ENCODE measurements at regions not wholly inside any gene's neighbourhood (a gene's known extent, or its start where the extent isn't known, plus 50 kb on each side); places are given as distances from the start of the nearest gene placed in this dataset.

- no peaks in the 10 kb centered on the region for H4K20me1 ChIP-seq (ENCODE audit: insufficient read depth)
- H2AFZ ChIP-seq (ENCODE audit: low read depth, low read length, poor library complexity, severe bottlenecking): no peak overlapping the region
- no peaks in the 10 kb centered on the region for H3K79me2 ChIP-seq (ENCODE audit: insufficient read depth, low read length)
- no peaks in the 10 kb centered on the region; a peak in 1 of 4 replicates for H3K9me3 ChIP-seq (ENCODE audit: control insufficient read depth in 1 of 2, insufficient read depth in 1 of 2, low read depth in 1 of 2, low read length in 2 of 2)
- H3K36me3 ChIP-seq (ENCODE audit: control insufficient read depth in 1 of 2, insufficient read depth in 2 of 2, low read length in 2 of 2): no peaks in the 10 kb centered on the region
- no peak for TF ChIP-seq TCF7L2 (IDR thresholded peaks at IDR 0.05; ENCODE audit: borderline replicate concordance, extremely low read depth, insufficient read depth, insufficient read length)
- no peak for TF ChIP-seq YY1 (IDR thresholded peaks at IDR 0.05; ENCODE audit: extremely low read depth, insufficient replicate concordance, low read depth, low read length)
- TF ChIP-seq SRF (IDR thresholded peaks at IDR 0.05; ENCODE audit: low read depth): no peak
- TF ChIP-seq POLR2AphosphoS5 (IDR thresholded peaks at IDR 0.05; ENCODE audit: low read depth, low read length): no peak
- no peaks in the 10 kb centered on the region for H3K27me3 ChIP-seq (ENCODE audit: insufficient read depth, low read length)
- intact Hi-C loops (cut with micrococcal nuclease): no loop called here
- no peaks in the 10 kb centered on the region for H3K9me2 ChIP-seq (ENCODE audit: insufficient read depth)
- DNase-seq (ENCODE audit: low read depth, low spot score) (no peak), ATAC-seq (no peak)
- H3K4me2 ChIP-seq (ENCODE audit: low read length): no peak overlapping the region
- CTCF ChIA-PET: no interaction called here
- no peak overlapping the region for H3K4me3 ChIP-seq (replicated peaks in 1 of 2; ENCODE audit: low read depth in 1 of 2, low read length in 2 of 2)
- H3K4me1 ChIP-seq (ENCODE audit: control insufficient read depth in 1 of 2, insufficient read depth in 2 of 2, low read length in 2 of 2): no peaks in the 10 kb centered on the region
- no TSS peak for BruUV-seq (replicated peaks)
- no peak overlapping the region for H3K27ac ChIP-seq (ENCODE audit: low read depth, low read length)
- POLR2A ChIA-PET: no interaction called here
- no peak overlapping the region for H3K9ac ChIP-seq (ENCODE audit: low read length)
- RAD21 ChIA-PET (ENCODE audit: low non-redundant PET in 1 of 2, low total read pairs in 2 of 2, uncharacterized antibody in 2 of 2, unreplicated experiment in 2 of 2): no interaction called here
Measured at GRCh38 chr4:125021189-125021588, 293.6 kb upstream of the FAT4 start.

- ChIA-PET RAD21 (ENCODE audit: low non-redundant PET in 1 of 2, low total read pairs in 2 of 2, uncharacterized antibody in 2 of 2, unreplicated experiment in 2 of 2) (no interaction called here), CTCF (no interaction called here), POLR2A (no interaction called here)
- Histone ChIP-seq H3K4me1 (ENCODE audit: control insufficient read depth in 1 of 2, insufficient read depth in 2 of 2, low read length in 2 of 2) (no peaks in the 10 kb centered on the region), H2AFZ (ENCODE audit: low read depth, low read length, poor library complexity, severe bottlenecking) (no peak overlapping the region), H4K20me1 (ENCODE audit: insufficient read depth) (no peaks in the 10 kb centered on the region), H3K79me2 (ENCODE audit: insufficient read depth, low read length) (no peaks in the 10 kb centered on the region), H3K9ac (ENCODE audit: low read length) (no peak overlapping the region), H3K9me3 (ENCODE audit: control insufficient read depth in 1 of 2, insufficient read depth in 1 of 2, low read depth in 1 of 2, low read length in 2 of 2) (no peaks in the 10 kb centered on the region; a peak in 1 of 4 replicates), H3K27me3 (ENCODE audit: insufficient read depth, low read length) (no peaks in the 10 kb centered on the region), H3K4me3 (replicated peaks in 1 of 2; ENCODE audit: low read depth in 1 of 2, low read length in 2 of 2) (no peak overlapping the region), H3K27ac (ENCODE audit: low read depth, low read length) (no peak overlapping the region), H3K9me2 (ENCODE audit: insufficient read depth) (no peaks in the 10 kb centered on the region), H3K36me3 (ENCODE audit: control insufficient read depth in 1 of 2, insufficient read depth in 2 of 2, low read length in 2 of 2) (no peaks in the 10 kb centered on the region), H3K4me2 (ENCODE audit: low read length) (no peak overlapping the region)
- ATAC-seq (no peak), DNase-seq (ENCODE audit: low read depth, low spot score) (no peak)
- intact Hi-C loops (cut with micrococcal nuclease): no loop called here
- no TSS peak for BruUV-seq (replicated peaks)
- TF ChIP-seq REST (IDR thresholded peaks at IDR 0.05; ENCODE audit: low read depth) (no peak), EZH2 (IDR thresholded peaks at IDR 0.05) (no peak), SP1 (IDR thresholded peaks at IDR 0.05; ENCODE audit: low read depth) (no peak), ELF1 (IDR thresholded peaks at IDR 0.05; ENCODE audit: borderline replicate concordance, low read depth) (no peak), ZBTB33 (IDR thresholded peaks at IDR 0.05; ENCODE audit: extremely low read depth, insufficient replicate concordance, low read length) (no peak), CTCF (IDR thresholded peaks at IDR 0.05 in 2 of 3, conservative IDR thresholded peaks at IDR 0.05 in 1 of 3; ENCODE audit: borderline replicate concordance in 1 of 3, insufficient read depth in 1 of 3, low read depth in 2 of 3, low read length in 2 of 3) (no peak)
Measured at GRCh38 chr4:125020089-125021034, 294.4 kb upstream of the FAT4 start.

Data from HCT116 (cell line).